Activated CD4-positive, alpha-beta memory T cell treated with anti-CD3 and anti-CD28 coated beads, Interleukin-2, amount 10 ng/mL, durations not matched to agents 7 days and 5 days (primary cell): ENCODE measurements at regions not wholly inside any gene's neighbourhood (a gene's known extent, or its start where the extent isn't known, plus 50 kb on each side); places are given as distances from the start of the nearest gene placed in this dataset.

Experiments
- CTCF ChIA-PET: fragments of 350-600 bp; sonication (Branson Sonifier 250); formaldehyde crosslinking; loops from one replicate; lab custom pipeline; 2021; ENCODE audit warnings: antibody characterized with exemption, inconsistent platforms; lab: Charles Lee
- POLR2A ChIA-PET: fragments of 350-600 bp; sonication (Branson Sonifier 250); formaldehyde crosslinking; loops from one replicate; lab custom pipeline; 2021; ENCODE audit warnings: antibody characterized with exemption; lab: Charles Lee
- DNase-seq: peaks from one replicate; pipeline ENCODE4 v3.0.0-alpha.2; 2020
- H3K27ac Mint-ChIP-seq: one replicate; pipeline ENCODE4 v1.8.0; 2021; ENCODE audit warnings: mild to moderate bottlenecking, mixed read lengths
- H3K27me3 Mint-ChIP-seq: one replicate; pipeline ENCODE4 v1.8.0; 2021; ENCODE audit warnings: mixed read lengths
- H3K36me3 Mint-ChIP-seq: one replicate; pipeline ENCODE4 v1.8.0; 2021; ENCODE audit warnings: low read depth, mixed read lengths
- H3K4me1 Mint-ChIP-seq: one replicate; pipeline ENCODE4 v1.8.0; 2021; ENCODE audit warnings: mixed read lengths
- H3K4me3 Mint-ChIP-seq: one replicate; pipeline ENCODE4 v1.8.0; 2021; ENCODE audit warnings: mild to moderate bottlenecking, mixed read lengths
- H3K9me3 Mint-ChIP-seq: one replicate; pipeline ENCODE4 v1.8.0; 2021; ENCODE audit warnings: mixed read lengths

DNA sequence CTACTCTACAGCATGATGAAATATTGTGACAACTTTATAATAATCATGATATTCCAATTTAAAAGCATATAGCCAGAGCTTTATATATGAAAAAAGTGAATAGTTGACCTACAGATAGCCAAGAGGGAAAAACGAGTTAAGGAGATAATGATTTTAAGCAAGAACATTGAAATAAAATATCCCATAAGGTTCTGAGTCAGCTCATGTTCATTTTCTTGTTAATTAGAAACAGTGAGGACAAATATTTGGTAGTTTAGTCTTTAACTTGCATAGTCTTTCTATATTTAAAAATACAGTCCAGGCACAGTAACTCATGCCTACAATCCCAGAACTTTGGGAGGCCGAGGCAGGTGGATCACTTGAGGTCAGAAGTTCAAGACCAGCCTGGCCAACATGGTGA is 55.8 kb upstream of the CDH6 start:
- no peaks in the 10 kb centered on the region for H3K4me1 Mint-ChIP-seq

DNA sequence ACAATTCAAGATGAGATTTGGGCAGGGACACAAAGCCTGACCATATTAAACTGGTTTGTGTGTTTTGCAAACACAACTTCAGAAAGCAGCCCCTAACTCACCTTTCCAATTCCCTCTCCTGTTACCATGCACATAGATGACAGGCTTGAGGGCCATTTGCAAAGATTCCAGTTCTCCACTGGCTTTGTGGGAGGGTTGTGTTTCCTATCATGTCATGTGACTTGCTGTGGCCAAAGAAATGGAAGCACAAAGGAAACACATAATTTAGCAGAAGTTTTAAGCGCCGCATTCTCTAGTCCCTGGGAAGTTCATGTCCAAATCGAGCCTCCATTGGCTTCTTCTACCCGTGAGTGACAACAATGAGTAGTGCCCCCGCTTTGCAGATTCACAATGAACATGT is 57.9 kb upstream of the CDH6 start:
- Mint-ChIP-seq H3K27ac (no peak overlapping the region), H3K36me3 (no peaks in the 10 kb centered on the region), H3K4me1 (no peaks in the 10 kb centered on the region), H3K4me3 (no peak overlapping the region), H3K27me3 (no peaks in the 10 kb centered on the region), H3K9me3 (peaks cover 1% of the 10 kb centered on the region)
- DNase-seq, result no peak
- POLR2A ChIA-PET, result no interaction called here
- CTCF ChIA-PET, result no interaction called here

More for the DNA sequence above, 55.8 kb upstream of the CDH6 start:
- Mint-ChIP-seq H3K27ac (no peak overlapping the region), H3K36me3 (no peaks in the 10 kb centered on the region), H3K4me3 (no peak overlapping the region), H3K27me3 (no peaks in the 10 kb centered on the region), H3K9me3 (no peaks in the 10 kb centered on the region)
- ChIA-PET POLR2A (no interaction called here), CTCF (no interaction called here)
- no peak for DNase-seq

DNA sequence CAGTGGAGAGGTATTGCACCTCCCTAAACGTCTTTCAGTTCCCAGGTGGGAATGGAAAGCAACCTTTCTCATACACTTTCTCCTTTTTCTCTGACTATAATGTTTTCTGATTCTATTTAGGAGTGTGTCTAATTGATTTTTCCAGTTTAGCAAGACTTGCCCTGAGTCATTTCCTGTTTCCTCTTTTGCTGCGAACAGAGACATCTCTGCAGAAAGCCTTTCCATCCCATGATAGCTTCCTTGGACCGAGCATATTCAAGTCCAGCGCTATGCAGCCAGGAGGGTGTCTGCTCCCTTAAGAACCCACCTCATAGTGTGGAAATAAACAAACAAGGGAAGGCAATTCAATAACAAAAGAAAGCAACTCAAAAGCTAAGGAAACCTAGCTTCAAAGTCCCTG is 60.0 kb upstream of the CDH6 start:
- CTCF ChIA-PET, result no interaction called here
- no peak overlapping the region for H3K4me3 Mint-ChIP-seq
- POLR2A ChIA-PET, result no interaction called here
- H3K9me3 Mint-ChIP-seq, result peaks cover 1% of the 10 kb centered on the region
- DNase-seq, result no peak
- no peaks in the 10 kb centered on the region for H3K4me1 Mint-ChIP-seq
- H3K27ac Mint-ChIP-seq, result no peak overlapping the region
- H3K27me3 Mint-ChIP-seq, result no peaks in the 10 kb centered on the region
- H3K36me3 Mint-ChIP-seq, result no peaks in the 10 kb centered on the region

- peaks cover 1% of the 10 kb centered on the region for H3K9me3 Mint-ChIP-seq
- no peak overlapping the region for H3K27ac Mint-ChIP-seq
- H3K4me3 Mint-ChIP-seq, result no peak overlapping the region
- ChIA-PET POLR2A (no interaction called here), CTCF (no interaction called here)
- no peaks in the 10 kb centered on the region for H3K36me3 Mint-ChIP-seq
- no peaks in the 10 kb centered on the region for H3K27me3 Mint-ChIP-seq
- no peak for DNase-seq
- H3K4me1 Mint-ChIP-seq, result no peaks in the 10 kb centered on the region
These were observed 62.0 kb upstream of the CDH6 start for GRCh38 chr5:31131381-31131891.

DNA sequence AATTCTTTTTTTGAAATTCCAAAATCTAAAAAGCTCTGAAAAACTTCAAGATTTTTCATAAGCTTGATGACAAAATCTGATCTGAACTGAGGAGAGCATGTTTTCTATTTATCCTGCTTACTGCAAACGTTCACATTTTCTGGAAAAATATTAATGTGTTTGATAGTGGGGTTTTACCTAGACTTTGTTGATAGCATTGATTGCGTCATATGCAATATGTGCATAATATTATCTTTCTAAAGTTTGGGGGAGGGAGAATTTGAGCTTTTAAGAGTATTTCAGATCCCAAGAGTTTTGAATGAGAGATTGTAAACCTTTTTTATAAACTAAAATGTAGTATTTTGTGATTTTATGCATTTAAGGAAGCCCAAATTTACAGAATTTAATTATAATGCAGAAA is 62.8 kb upstream of the CDH6 start:
- Mint-ChIP-seq H3K36me3 (no peaks in the 10 kb centered on the region), H3K4me1 (no peaks in the 10 kb centered on the region), H3K27me3 (no peaks in the 10 kb centered on the region), H3K27ac (no peak overlapping the region), H3K9me3 (peaks cover 1% of the 10 kb centered on the region), H3K4me3 (no peak overlapping the region)
- POLR2A ChIA-PET, result no interaction called here
- CTCF ChIA-PET, result no interaction called here
- no peak for DNase-seq

GRCh38 chr5:31124651-31125305 is 68.7 kb upstream of the CDH6 start:
- DNase-seq, result no peak
- Mint-ChIP-seq H3K27ac (no peak overlapping the region), H3K27me3 (no peaks in the 10 kb centered on the region), H3K4me1 (no peaks in the 10 kb centered on the region), H3K36me3 (no peaks in the 10 kb centered on the region), H3K9me3 (no peaks in the 10 kb centered on the region), H3K4me3 (no peak overlapping the region)
- CTCF ChIA-PET, result no interaction called here
- POLR2A ChIA-PET, result no interaction called here

DNA sequence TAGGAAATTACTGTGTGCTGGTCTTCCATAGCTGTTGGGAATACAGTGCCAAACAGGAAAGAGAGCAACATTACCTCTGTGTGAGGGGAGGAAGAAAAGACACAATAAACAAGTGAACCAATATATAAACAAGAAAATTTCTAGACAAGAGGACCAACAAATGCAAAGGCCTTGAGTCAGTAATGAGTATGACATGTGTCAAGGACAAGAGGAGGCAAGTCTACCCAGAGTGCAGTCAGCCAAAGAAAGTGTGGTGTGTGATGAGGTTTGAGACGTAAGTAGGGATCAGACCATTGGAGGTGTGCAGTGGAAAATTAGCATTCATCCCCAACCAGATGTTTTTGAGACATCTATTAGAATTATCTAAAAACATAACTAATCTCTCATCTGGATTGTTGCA is 69.5 kb upstream of the CDH6 start:
- DNase-seq, result no peak
- Mint-ChIP-seq H3K27me3 (no peaks in the 10 kb centered on the region), H3K27ac (no peak overlapping the region), H3K36me3 (no peaks in the 10 kb centered on the region), H3K9me3 (no peaks in the 10 kb centered on the region), H3K4me3 (no peak overlapping the region), H3K4me1 (no peaks in the 10 kb centered on the region)
- ChIA-PET POLR2A (no interaction called here), CTCF (no interaction called here)

GRCh38 chr5:31122998-31123951 is 70.2 kb upstream of the CDH6 start:
- H3K4me3 Mint-ChIP-seq, result no peak overlapping the region
- no peaks in the 10 kb centered on the region for H3K4me1 Mint-ChIP-seq
- POLR2A ChIA-PET, result no interaction called here
- CTCF ChIA-PET, result no interaction called here
- H3K36me3 Mint-ChIP-seq, result no peaks in the 10 kb centered on the region
- DNase-seq, result no peak
- H3K27me3 Mint-ChIP-seq, result no peaks in the 10 kb centered on the region
- H3K9me3 Mint-ChIP-seq, result peaks cover 2% of the 10 kb centered on the region
- H3K27ac Mint-ChIP-seq, result no peak overlapping the region

GRCh38 chr5:31121224-31121623 is 72.3 kb upstream of the CDH6 start:
- Mint-ChIP-seq H3K4me1 (no peaks in the 10 kb centered on the region), H3K27ac (no peak overlapping the region), H3K4me3 (no peak overlapping the region), H3K36me3 (no peaks in the 10 kb centered on the region), H3K9me3 (peaks cover 4% of the 10 kb centered on the region), H3K27me3 (no peaks in the 10 kb centered on the region)
- POLR2A ChIA-PET, result no interaction called here
- DNase-seq, result no peak
- CTCF ChIA-PET, result interaction anchor here (1.2 kb wide), 1 partner anchor 111 kb away, joined by 3 read pairs; no protein-coding TSS in a partner anchor

- ChIA-PET POLR2A (no interaction called here), CTCF (interaction anchor here (1.2 kb wide), 1 partner anchor 111 kb away, joined by 3 read pairs; no protein-coding TSS in a partner anchor)
- no peaks in the 10 kb centered on the region for H3K36me3 Mint-ChIP-seq
- no peak overlapping the region for H3K27ac Mint-ChIP-seq
- no peak for DNase-seq
- H3K9me3 Mint-ChIP-seq, result peaks cover 4% of the 10 kb centered on the region
- no peaks in the 10 kb centered on the region for H3K27me3 Mint-ChIP-seq
- H3K4me1 Mint-ChIP-seq, result no peaks in the 10 kb centered on the region
- no peak overlapping the region for H3K4me3 Mint-ChIP-seq
These were observed 72.9 kb upstream of the CDH6 start for GRCh38 chr5:31120642-31120948.

- H3K36me3 Mint-ChIP-seq, result no peaks in the 10 kb centered on the region
- ChIA-PET POLR2A (no interaction called here), CTCF (interaction anchor here (1.2 kb wide), 1 partner anchor 112 kb away, joined by 3 read pairs; no protein-coding TSS in a partner anchor)
- no peak for DNase-seq
- no peak overlapping the region for H3K4me3 Mint-ChIP-seq
- no peaks in the 10 kb centered on the region for H3K27me3 Mint-ChIP-seq
- no peak overlapping the region for H3K27ac Mint-ChIP-seq
- H3K9me3 Mint-ChIP-seq, result peaks cover 4% of the 10 kb centered on the region
- H3K4me1 Mint-ChIP-seq, result no peaks in the 10 kb centered on the region
These were observed 73.4 kb upstream of the CDH6 start for GRCh38 chr5:31119938-31120641.

DNA sequence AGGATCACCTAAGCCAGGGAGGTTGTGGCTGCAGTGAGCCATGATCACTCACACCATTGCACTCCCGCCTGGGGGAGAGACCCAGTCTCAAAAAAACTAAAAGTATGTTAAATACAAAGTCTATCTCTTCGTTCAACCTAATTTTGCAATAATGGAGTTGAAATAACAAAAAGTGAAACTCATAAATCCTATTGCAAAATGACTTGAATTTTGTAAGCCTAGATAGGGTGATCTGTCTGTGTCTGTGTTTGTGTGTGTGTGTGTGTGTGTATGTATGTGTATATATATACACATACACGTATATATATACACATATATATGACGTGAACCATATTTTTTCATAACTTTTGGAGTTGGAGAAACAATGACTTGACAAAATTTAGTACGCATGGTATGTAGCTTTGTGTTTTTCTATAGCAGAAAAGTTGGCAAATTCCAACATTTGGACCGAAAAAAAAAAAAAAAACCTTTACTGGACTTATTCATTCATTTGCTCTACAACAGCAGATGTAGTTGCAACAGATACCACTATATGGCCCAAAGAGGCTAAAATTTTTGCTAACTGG is 76.9 kb upstream of the CDH6 start:
- ChIA-PET CTCF (no interaction called here), POLR2A (no interaction called here)
- no peaks in the 10 kb centered on the region for H3K4me1 Mint-ChIP-seq
- no peak overlapping the region for H3K27ac Mint-ChIP-seq
- no peaks in the 10 kb centered on the region for H3K27me3 Mint-ChIP-seq
- DNase-seq, result no peak
- peaks cover 7% of the 10 kb centered on the region for H3K9me3 Mint-ChIP-seq
- no peaks in the 10 kb centered on the region for H3K36me3 Mint-ChIP-seq
- H3K4me3 Mint-ChIP-seq, result no peak overlapping the region

DNA sequence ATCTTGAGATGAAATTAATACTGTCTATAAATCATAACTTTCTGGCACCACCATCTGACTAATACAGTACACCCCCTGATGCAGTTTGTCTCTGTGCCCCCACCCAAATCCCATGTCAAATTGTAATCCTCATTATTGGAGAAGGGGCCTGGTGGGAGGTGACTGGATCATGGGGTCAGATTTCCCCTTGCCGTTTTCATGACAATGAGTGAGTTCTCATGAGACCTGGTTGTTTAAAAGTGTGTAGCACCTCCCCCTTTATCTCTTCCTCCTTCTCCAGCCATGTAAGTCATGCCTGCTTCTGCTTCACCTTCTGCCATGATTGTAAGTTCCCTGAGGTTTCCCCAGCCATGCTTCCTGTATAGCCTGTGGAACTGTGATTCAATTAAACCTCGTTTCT is 78.7 kb upstream of the CDH6 start:
- Mint-ChIP-seq H3K27me3 (no peaks in the 10 kb centered on the region), H3K27ac (no peak overlapping the region), H3K4me3 (no peak overlapping the region), H3K4me1 (no peaks in the 10 kb centered on the region), H3K9me3 (peaks cover 11% of the 10 kb centered on the region), H3K36me3 (no peaks in the 10 kb centered on the region)
- DNase-seq, result no peak
- ChIA-PET CTCF (no interaction called here), POLR2A (no interaction called here)
